Right atrium auricular region (tissue), 2 donors: ENCODE measurements at regions not wholly inside any gene's neighbourhood (a gene's known extent, or its start where the extent isn't known, plus 50 kb on each side); places are given as distances from the start of the nearest gene placed in this dataset.

ENCODE experiments used
- DNase-seq: peaks from one replicate; pipeline ENCODE4 v3.0.0-alpha.2; 2019; ENCODE audit warnings: low spot score
- H3K27ac ChIP-seq, 2 donors: fragments of 200-600 bp; sonication (generic); 1 replicate in 1 of 2; 2 replicates in 1 of 2; pipeline ENCODE4 v1.5.1; 2016 to 2019
- H3K27me3 ChIP-seq, 2 donors: fragments of 200-600 bp; sonication (generic); one replicate each; pipeline versions ENCODE4 v1.5.1 to v1.6.0; 2017 to 2019
- H3K36me3 ChIP-seq: fragments of 200-600 bp; sonication (generic); one replicate; pipeline ENCODE4 v1.5.1; 2016
- H3K4me1 ChIP-seq, 2 donors: fragments of 200-600 bp; sonication (generic); one replicate each; pipeline versions ENCODE4 v1.5.1 to v1.6.0; 2017 to 2019
- H3K4me3 ChIP-seq, 2 donors: fragments of 200-600 bp; sonication (generic); 1 replicate in 1 of 2; 2 replicates in 1 of 2; pipeline ENCODE4 v1.5.1; 2017 to 2019; ENCODE audit warnings: mild to moderate bottlenecking in 1 of 2, moderate library complexity in 1 of 2
- H3K9me3 ChIP-seq, 2 donors: fragments of 200-600 bp; sonication (generic); one replicate each; pipeline ENCODE4 v1.5.1; 2019
- TF ChIP-seq, protein P1 (sequence below), 2 donors: fragments of 200-600 bp; sonication (generic); IDR thresholded peaks; one replicate each; pipeline ENCODE4 v1.5.1; 2019; ENCODE audit warnings: antibody characterized with exemption in 2 of 2

DNA sequence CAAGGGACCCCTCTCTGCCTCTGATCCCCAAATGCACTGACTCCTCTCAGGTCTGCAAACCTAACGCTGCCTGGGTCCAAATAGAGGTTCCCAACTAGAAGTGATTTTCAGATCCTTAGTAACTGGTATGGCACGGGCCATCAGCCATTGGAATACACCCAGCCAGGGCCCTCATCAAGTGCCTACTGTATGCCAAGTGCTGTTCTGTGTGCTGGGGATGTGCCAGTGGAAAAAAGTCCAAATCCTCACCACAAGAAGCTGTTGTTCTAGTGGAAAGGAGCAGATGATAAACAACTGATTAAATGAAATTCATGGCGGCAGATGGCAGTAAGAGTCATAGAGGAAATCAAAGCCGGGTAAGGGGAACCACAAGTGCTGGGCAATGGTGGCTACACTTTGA lies 57.2 kb upstream of the MED9 start:
- no peak for DNase-seq
- Histone ChIP-seq H3K4me3 (no peak overlapping the region), H3K27ac (peak overlapping the region; percentile 40 to 76), H3K9me3 (no peaks in the 10 kb centered on the region), H3K27me3 (no peaks in the 10 kb centered on the region), H3K4me1 (peaks cover 0 to 60% of the 10 kb centered on the region in 2 donors), H3K36me3 (no peaks in the 10 kb centered on the region)
- TF ChIP-seq, protein P1, sequence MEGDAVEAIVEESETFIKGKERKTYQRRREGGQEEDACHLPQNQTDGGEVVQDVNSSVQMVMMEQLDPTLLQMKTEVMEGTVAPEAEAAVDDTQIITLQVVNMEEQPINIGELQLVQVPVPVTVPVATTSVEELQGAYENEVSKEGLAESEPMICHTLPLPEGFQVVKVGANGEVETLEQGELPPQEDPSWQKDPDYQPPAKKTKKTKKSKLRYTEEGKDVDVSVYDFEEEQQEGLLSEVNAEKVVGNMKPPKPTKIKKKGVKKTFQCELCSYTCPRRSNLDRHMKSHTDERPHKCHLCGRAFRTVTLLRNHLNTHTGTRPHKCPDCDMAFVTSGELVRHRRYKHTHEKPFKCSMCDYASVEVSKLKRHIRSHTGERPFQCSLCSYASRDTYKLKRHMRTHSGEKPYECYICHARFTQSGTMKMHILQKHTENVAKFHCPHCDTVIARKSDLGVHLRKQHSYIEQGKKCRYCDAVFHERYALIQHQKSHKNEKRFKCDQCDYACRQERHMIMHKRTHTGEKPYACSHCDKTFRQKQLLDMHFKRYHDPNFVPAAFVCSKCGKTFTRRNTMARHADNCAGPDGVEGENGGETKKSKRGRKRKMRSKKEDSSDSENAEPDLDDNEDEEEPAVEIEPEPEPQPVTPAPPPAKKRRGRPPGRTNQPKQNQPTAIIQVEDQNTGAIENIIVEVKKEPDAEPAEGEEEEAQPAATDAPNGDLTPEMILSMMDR (IDR thresholded peaks at IDR 0.05), result no peak

DNA sequence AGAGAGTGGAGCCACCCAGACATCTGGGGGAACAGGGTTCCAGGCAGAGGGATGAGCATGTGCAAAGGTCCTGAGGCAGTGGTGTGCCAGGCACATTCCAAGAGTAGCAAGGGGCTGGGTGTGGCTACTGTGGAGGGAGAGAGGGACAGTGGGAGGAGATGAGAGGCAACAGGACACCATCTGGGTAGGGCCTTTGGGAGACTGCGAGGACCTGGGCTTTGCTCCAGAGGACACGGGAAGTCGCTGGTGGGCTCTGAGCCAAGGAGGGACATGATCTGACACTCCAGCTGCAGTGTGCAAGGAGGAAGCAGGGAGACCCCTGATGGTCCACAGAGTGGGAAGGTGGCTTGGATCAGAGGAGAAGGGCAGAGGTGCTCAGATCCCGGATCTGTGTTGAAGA lies 56.7 kb upstream of the MED9 start:
- peak; percentile 66 for DNase-seq
- Histone ChIP-seq H3K27me3 (no peaks in the 10 kb centered on the region), H3K27ac (peak overlapping the region; percentile 40 to 76), H3K9me3 (no peaks in the 10 kb centered on the region), H3K36me3 (no peaks in the 10 kb centered on the region), H3K4me1 (peaks cover 0 to 59% of the 10 kb centered on the region in 2 donors), H3K4me3 (no peak overlapping the region)
- TF ChIP-seq, protein P1 (IDR thresholded peaks at IDR 0.05), result no peak

DNA sequence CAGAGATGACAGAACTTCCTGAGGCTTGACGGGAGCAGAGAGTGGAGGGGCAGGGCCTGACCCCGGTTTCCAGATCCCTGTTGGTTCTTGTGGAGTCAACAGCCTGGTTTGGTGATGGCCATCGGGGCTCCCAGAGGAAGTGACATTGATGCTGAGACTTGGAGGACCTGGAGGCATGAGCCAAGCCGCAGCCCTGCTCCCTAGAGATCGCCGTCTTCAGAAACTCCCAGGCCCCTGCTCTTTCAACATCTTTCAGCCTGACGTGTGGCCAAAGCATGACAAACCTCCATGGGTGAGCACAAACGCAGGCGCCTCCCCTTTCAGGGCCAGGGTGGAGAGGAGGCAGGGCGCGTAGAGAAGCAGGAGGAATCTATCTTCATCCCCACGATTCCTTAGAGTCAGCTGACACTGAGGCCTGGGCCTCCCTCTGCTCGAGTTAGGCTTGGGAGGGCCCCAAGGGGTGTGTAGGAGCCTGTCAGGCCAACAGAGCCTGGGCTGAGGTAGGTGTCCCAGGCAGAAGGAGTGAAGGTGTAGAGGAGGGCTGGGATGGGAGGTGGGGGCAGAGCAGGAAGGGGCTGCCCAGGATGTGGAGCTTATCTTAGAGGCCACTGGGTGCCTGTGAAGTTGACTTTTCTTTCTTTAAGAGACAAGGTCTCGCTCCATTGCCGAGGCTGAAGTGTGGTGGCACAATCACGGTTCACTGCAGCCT lies 56.1 kb upstream of the MED9 start:
- DNase-seq, result peak; percentile 93

DNA sequence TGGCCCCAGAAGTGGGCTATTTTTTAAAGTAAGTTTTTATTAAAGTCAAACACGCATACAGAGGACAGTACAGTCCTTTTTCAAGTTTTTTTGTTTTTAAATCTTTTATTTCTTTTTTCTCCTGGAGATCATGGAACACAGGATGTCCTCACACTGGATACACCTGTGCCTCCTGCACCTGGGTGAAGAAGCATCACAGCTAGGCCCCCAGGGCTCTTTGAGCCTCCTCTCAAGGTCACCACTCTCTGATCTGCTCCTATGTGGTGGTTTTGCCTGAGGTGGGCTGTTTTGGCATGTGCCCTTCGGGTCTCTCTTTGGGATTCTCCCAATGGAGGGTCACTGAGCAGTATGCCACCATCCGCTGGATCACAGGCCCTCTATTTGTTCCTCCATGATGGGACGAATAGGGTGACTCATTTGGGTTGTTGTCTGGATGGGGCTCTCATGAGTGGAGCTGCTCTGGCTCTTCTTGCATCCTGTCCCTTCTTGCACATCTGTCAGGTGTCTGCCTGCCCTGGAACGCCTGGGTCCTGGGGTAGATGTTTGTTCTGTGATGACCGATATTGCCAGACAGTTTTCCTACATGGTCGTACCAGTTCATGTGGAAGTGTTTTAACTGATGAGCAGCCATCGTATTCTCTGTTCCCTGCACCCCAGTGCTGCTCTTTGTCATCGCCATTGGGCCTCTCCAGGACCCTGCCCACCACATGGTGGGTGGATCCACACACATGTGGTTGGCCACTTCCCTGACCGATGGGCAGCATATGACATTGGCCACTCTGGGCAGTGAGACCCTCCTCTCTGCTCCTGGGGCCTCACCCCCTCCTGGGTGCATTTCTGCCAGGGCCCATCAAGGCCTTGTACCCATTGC lies 55.2 kb upstream of the MED9 start:
- H3K27me3 ChIP-seq, result no peaks in the 10 kb centered on the region
- H3K36me3 ChIP-seq, result no peaks in the 10 kb centered on the region
- H3K27ac ChIP-seq, result peak overlapping the region; percentile 40 to 44
- H3K4me1 ChIP-seq, result peaks cover 0 to 49% of the 10 kb centered on the region in 2 donors
- H3K9me3 ChIP-seq, result no peaks in the 10 kb centered on the region
- no peak for DNase-seq
- TF ChIP-seq, protein P1 (IDR thresholded peaks at IDR 0.05), result no peak
- H3K4me3 ChIP-seq, result no peak overlapping the region

More for the DNA sequence above, 56.1 kb upstream of the MED9 start:
- no peak overlapping the region for H3K4me3 ChIP-seq
- peak overlapping the region; percentile 40 to 76 for H3K27ac ChIP-seq
- H3K9me3 ChIP-seq, result no peaks in the 10 kb centered on the region
- peaks cover 0 to 58% of the 10 kb centered on the region in 2 donors for H3K4me1 ChIP-seq
- no peaks in the 10 kb centered on the region for H3K36me3 ChIP-seq
- H3K27me3 ChIP-seq, result no peaks in the 10 kb centered on the region
- TF ChIP-seq, protein P1 (IDR thresholded peaks at IDR 0.05), result no peak

DNA sequence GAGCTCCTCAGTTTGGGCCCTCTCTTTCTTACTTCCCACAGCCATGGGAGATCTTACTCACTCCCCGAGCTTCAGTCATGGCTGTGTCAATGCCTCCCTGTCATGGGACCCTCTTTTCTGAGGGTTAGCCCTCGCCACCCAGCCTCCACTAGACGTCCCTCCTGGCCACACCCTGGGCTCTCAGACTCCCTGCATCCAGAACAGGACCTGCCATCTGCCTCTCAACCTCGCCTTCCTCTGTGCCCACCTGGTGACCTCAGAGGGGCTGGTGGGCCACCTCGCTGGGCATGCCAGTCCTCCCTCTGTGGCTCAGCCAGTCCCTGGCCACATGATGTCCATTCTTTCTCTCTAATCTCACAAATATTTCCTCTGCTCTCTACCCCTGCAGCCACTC lies 54.6 kb upstream of the MED9 start:
- H3K27me3 ChIP-seq, result no peaks in the 10 kb centered on the region
- TF ChIP-seq, protein P1 (IDR thresholded peaks at IDR 0.05), result no peak
- H3K9me3 ChIP-seq, result no peaks in the 10 kb centered on the region
- H3K4me1 ChIP-seq, result peaks cover 0 to 43% of the 10 kb centered on the region in 2 donors
- H3K27ac ChIP-seq, result peak overlapping the region in 1 of 2 donors; percentile 25
- DNase-seq, result no peak
- H3K4me3 ChIP-seq, result no peak overlapping the region
- no peaks in the 10 kb centered on the region for H3K36me3 ChIP-seq
